ENCODE measurements at regions not wholly inside any gene's neighbourhood (a gene's known extent, or its start where the extent isn't known, plus 50 kb on each side); places are given as distances from the start of the nearest gene placed in this dataset.
"Not testable (repeated sequence)": the region's sequence is repeated elsewhere in the genome, so short reads cannot be mapped to it uniquely, and the experiment has no call there.

DNA sequence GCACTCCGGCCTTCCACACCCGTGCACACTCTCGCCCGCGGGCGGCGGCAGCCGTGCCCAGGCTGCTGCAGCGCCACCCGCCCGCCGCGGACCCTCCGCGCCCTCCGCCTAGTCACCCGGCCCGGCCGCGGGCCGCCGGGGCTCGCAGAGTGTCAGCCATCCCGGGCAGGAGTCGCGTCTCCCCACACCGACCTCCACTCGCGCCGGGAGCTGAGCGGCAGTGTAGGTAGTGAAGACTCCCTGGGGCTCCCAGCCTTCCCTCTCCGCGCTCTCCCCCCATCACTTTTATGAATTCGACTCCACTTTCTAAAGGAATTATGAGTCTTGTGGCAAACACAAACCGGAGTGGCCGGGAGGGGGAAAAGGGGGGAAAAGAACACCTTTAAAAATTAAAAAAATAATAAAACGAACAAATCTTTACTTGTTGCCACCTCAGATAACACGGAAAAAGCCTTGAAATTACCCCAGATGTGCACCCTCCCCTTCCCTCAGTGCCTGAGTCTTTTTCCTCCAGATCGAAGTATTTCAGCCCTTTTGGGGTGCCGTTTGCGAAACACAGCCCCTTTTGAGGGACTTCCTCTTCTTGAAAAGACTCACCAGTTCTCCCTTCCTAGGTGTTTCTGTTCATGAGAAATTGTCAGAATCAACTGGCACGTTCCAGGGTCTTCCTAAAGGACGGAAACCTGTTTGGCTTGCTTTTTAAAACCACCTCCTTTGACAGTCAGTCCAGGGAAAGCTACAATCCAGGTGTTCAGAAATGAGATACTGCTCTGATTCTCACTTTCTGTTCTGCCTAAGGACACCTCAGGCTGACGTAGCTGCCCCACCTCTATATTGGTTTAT lies 72.4 kb upstream of the NBPF8 start:
- H3K4me3 Mint-ChIP-seq = peak overlapping the region; percentile 59 to 70
- not testable (repeated sequence) for H2AK5ac ChIP-seq (ENCODE audit: insufficient read length, low read length); H3K14ac ChIP-seq (ENCODE audit: insufficient read depth, low read length); H3K9me3 Mint-ChIP-seq; H3K18ac ChIP-seq (ENCODE audit: insufficient read length, low read depth, low read length); H3K23ac ChIP-seq (ENCODE audit: insufficient read length, low read depth, low read length); H3K23me2 ChIP-seq (ENCODE audit: insufficient read length, low read depth, low read length, poor library complexity, severe bottlenecking); H4K5ac ChIP-seq (ENCODE audit: insufficient read length, low read depth, low read length); H3K56ac ChIP-seq (ENCODE audit: insufficient read length, low read depth, low read length); H3K9me3 ChIP-seq (ENCODE audit: control insufficient read depth, low read depth, low read length); H4K20me1 ChIP-seq (ENCODE audit: control insufficient read depth, insufficient read depth, insufficient read length); H3K4me1 ChIP-seq (ENCODE audit: insufficient read depth, low read length); H3K79me2 ChIP-seq (ENCODE audit: insufficient read depth, low read length); H3K27ac Mint-ChIP-seq; H3K9ac ChIP-seq (ENCODE audit: extremely low read depth, insufficient read length, low read length); H3K79me1 ChIP-seq (ENCODE audit: insufficient read depth, low read depth, low read length, poor library complexity, severe bottlenecking); H4K91ac ChIP-seq (ENCODE audit: insufficient read length, low read depth, low read length); H3K4me1 Mint-ChIP-seq; H2BK15ac ChIP-seq (ENCODE audit: low read depth, low read length); H3K27me3 ChIP-seq (ENCODE audit: insufficient read depth, low read length); H3K4me2 ChIP-seq (ENCODE audit: insufficient read depth, insufficient read length, low read length); H2BK12ac ChIP-seq (ENCODE audit: insufficient read length, low read depth, low read length); H3K27ac ChIP-seq (ENCODE audit: insufficient read length, low read depth, low read length); H4K8ac ChIP-seq (replicated peaks; ENCODE audit: insufficient read length, low read depth, low read length); H3K36me3 Mint-ChIP-seq (ENCODE audit: insufficient read depth in 1 of 3, low read depth in 3 of 3); H2BK20ac ChIP-seq (ENCODE audit: low read depth, low read length, poor library complexity, severe bottlenecking); H2AFZ ChIP-seq (ENCODE audit: low read length); H3K27me3 Mint-ChIP-seq (ENCODE audit: low read depth); H2BK5ac ChIP-seq (ENCODE audit: insufficient read length, low read length); H3T11ph ChIP-seq (ENCODE audit: low read length); DNase-seq; H2BK120ac ChIP-seq (ENCODE audit: low read depth, low read length, poor library complexity, severe bottlenecking); H3K4ac ChIP-seq (ENCODE audit: low read depth, low read length)
- WGBS (ENCODE audit: extremely low coverage, insufficient read length, low lambda C conversion rate) = no CpG with 5 or more reads among the region's 44 CpGs

DNA sequence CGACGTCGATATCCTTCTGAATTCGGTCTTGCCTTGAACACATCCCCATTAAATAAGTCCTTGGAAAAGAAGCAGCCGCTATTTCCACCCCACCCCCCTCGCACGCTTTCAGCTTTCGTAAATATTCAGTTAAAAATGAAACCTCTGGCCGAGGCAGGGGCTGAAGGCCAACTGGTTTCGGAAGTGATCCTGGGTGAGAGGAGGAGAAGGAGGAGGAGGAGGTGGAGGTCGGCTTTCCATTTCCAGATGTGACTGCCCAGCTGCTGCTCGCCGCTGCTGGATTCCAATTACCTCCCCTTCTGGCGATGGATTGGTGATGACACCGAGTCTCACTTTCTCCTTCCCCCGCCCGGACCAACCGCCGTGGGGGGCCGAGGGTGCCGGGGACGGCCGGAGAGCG lies 73.1 kb upstream of the NBPF8 start:
- H2BK12ac ChIP-seq (ENCODE audit: insufficient read length, low read depth, low read length); H3K27ac ChIP-seq (ENCODE audit: insufficient read length, low read depth, low read length); H2BK15ac ChIP-seq (ENCODE audit: low read depth, low read length); H3K4me1 Mint-ChIP-seq; H3K14ac ChIP-seq (ENCODE audit: insufficient read depth, low read length); H4K20me1 ChIP-seq (ENCODE audit: control insufficient read depth, insufficient read depth, insufficient read length); H3K56ac ChIP-seq (ENCODE audit: insufficient read length, low read depth, low read length); H2BK120ac ChIP-seq (ENCODE audit: low read depth, low read length, poor library complexity, severe bottlenecking); H3K9me3 Mint-ChIP-seq; H4K5ac ChIP-seq (ENCODE audit: insufficient read length, low read depth, low read length); H2AK5ac ChIP-seq (ENCODE audit: insufficient read length, low read length); H3K79me2 ChIP-seq (ENCODE audit: insufficient read depth, low read length); H3K4ac ChIP-seq (ENCODE audit: low read depth, low read length); DNase-seq; H4K8ac ChIP-seq (replicated peaks; ENCODE audit: insufficient read length, low read depth, low read length); H3K4me2 ChIP-seq (ENCODE audit: insufficient read depth, insufficient read length, low read length); H2BK5ac ChIP-seq (ENCODE audit: insufficient read length, low read length); H3K27me3 Mint-ChIP-seq (ENCODE audit: low read depth); H3K18ac ChIP-seq (ENCODE audit: insufficient read length, low read depth, low read length); H3K4me1 ChIP-seq (ENCODE audit: insufficient read depth, low read length); H3K36me3 Mint-ChIP-seq (ENCODE audit: insufficient read depth in 1 of 3, low read depth in 3 of 3); H2AFZ ChIP-seq (ENCODE audit: low read length); H3T11ph ChIP-seq (ENCODE audit: low read length); H3K23ac ChIP-seq (ENCODE audit: insufficient read length, low read depth, low read length); H3K9me3 ChIP-seq (ENCODE audit: control insufficient read depth, low read depth, low read length); H4K91ac ChIP-seq (ENCODE audit: insufficient read length, low read depth, low read length); H3K27ac Mint-ChIP-seq; H3K79me1 ChIP-seq (ENCODE audit: insufficient read depth, low read depth, low read length, poor library complexity, severe bottlenecking); H3K27me3 ChIP-seq (ENCODE audit: insufficient read depth, low read length); H3K23me2 ChIP-seq (ENCODE audit: insufficient read length, low read depth, low read length, poor library complexity, severe bottlenecking); H3K9ac ChIP-seq (ENCODE audit: extremely low read depth, insufficient read length, low read length); H2BK20ac ChIP-seq (ENCODE audit: low read depth, low read length, poor library complexity, severe bottlenecking): not testable (repeated sequence)
- WGBS (ENCODE audit: extremely low coverage, insufficient read length, low lambda C conversion rate) = no CpG with 5 or more reads among the region's 24 CpGs
- peak overlapping the region; percentile 63 to 77 for H3K4me3 Mint-ChIP-seq

All from H9 (cell line).